ENCODE measurements at regions not wholly inside any gene's neighbourhood (a gene's known extent, or its start where the extent isn't known, plus 50 kb on each side); places are given as distances from the start of the nearest gene placed in this dataset.

- WGBS, 2 donors (ENCODE audit: extremely low coverage in 2 of 2, insufficient read length in 2 of 2, insufficient replicate concordance in 1 of 2): no CpG with 5 or more reads among the region's 7 CpGs
- DNase-seq (ENCODE audit: low spot score): no peak
These were observed 243.3 kb upstream of the COL8A1 start for GRCh38 chr3:99394831-99395778.

DNA sequence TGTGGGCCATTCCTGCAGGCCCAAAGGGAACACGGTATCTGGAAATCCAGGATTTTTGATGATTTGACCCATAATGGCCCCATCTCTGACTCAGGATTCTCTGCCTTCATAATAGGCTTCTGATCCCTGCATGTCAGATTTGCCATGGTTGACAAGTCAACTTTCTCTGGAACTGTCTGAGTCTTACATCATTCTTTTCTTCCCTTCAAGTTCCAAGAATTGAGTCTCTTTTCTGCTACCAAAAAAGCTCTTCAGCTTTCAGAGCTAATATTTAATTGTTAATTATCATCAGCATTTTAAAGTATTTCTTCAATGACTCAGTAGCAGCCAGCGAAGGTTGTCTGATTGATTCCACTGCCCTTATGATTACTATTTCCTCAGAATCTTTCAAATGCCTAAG is 244.4 kb upstream of the COL8A1 start:
- H2AK5ac ChIP-seq (ENCODE audit: low read depth, low read length): no peak overlapping the region
- DNase-seq (ENCODE audit: low spot score): no peak
- no CpG with 5 or more reads among the region's 2 CpGs for WGBS, 2 donors (ENCODE audit: extremely low coverage in 2 of 2, insufficient read length in 2 of 2, insufficient replicate concordance in 1 of 2)

More at GRCh38 chr3:99394831-99395778, 243.3 kb upstream of the COL8A1 start:
- Histone ChIP-seq H2BK120ac (ENCODE audit: low read depth, low read length) (no peak overlapping the region), H2BK15ac (ENCODE audit: low read length) (no peak overlapping the region), H2BK12ac (ENCODE audit: low read length) (no peak overlapping the region), H3K14ac (ENCODE audit: low read length) (no peak overlapping the region), H4K91ac (ENCODE audit: low read depth, low read length, poor library complexity) (no peak overlapping the region), H3K4me3 (ENCODE audit: low read length in 2 of 2) (no peak overlapping the region), H3K18ac (ENCODE audit: low read length) (no peak overlapping the region), H3K27me3 (ENCODE audit: control insufficient read depth in 3 of 3, insufficient read depth in 3 of 3, low read depth in 1 of 3, low read length in 3 of 3) (no peaks in the 10 kb centered on the region), H3K9ac (ENCODE audit: low read depth, low read length, poor library complexity) (no peak overlapping the region), H2AFZ (ENCODE audit: low read length) (no peak overlapping the region), H3K23ac (ENCODE audit: low read depth, low read length, poor library complexity) (no peak overlapping the region), H2BK5ac (ENCODE audit: low read length) (no peak overlapping the region), H3K9me3 (replicated peaks in 1 of 2; ENCODE audit: control insufficient read depth in 2 of 2, insufficient read depth in 1 of 2, low read depth in 1 of 2, low read length in 2 of 2) (peaks cover 3 to 5% of the 10 kb centered on the region in 2 donors), H3K27ac (replicated peaks; ENCODE audit: low read length) (no peak overlapping the region), H3K4ac (ENCODE audit: low read length) (no peak overlapping the region), H4K8ac (ENCODE audit: low read depth, low read length) (no peak overlapping the region), H3K36me3 (replicated peaks in 1 of 2; ENCODE audit: control insufficient read depth in 2 of 2, insufficient read depth in 2 of 2, low read length in 2 of 2) (no peaks in the 10 kb centered on the region), H3K4me2 (ENCODE audit: insufficient read depth, low read length, poor library complexity, severe bottlenecking) (no peak overlapping the region), H3K4me1 (ENCODE audit: control insufficient read depth in 2 of 2, insufficient read depth in 1 of 2, low read depth in 1 of 2, low read length in 2 of 2) (no peaks in the 10 kb centered on the region), H2AK5ac (ENCODE audit: low read depth, low read length) (no peak overlapping the region), H3K79me1 (ENCODE audit: low read depth, low read length) (no peaks in the 10 kb centered on the region)

DNA sequence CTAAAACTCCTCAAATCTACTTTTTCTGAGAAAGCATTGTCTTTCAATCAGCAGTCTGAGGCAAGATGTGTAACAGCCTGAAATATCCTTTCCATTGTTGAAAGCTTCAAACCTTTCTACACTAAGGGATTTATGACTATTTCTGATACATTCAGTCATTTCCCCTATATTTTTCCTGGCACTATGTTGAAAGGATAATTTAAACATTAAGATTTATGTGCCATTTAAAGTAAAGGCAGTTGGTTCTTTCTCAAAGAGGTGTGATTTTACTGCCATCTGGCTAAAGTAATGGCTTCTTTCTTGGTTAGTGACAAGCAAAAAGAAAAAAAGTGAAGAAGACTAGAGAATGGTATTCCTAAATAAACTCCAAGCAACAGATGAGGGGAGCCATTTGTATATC is 249.6 kb upstream of the COL8A1 start:
- H2BK15ac ChIP-seq (ENCODE audit: low read length): no peak overlapping the region
- H3K27ac ChIP-seq (replicated peaks; ENCODE audit: low read length): no peak overlapping the region
- no peak overlapping the region for H2BK12ac ChIP-seq (ENCODE audit: low read length)
- H3K27me3 ChIP-seq (ENCODE audit: control insufficient read depth in 3 of 3, insufficient read depth in 3 of 3, low read depth in 1 of 3, low read length in 3 of 3): no peaks in the 10 kb centered on the region
- no peak overlapping the region for H3K4me3 ChIP-seq (ENCODE audit: low read length in 2 of 2)
- H3K18ac ChIP-seq (ENCODE audit: low read length): no peak overlapping the region
- H2AFZ ChIP-seq (ENCODE audit: low read length): no peak overlapping the region
- no peak overlapping the region for H4K91ac ChIP-seq (ENCODE audit: low read depth, low read length, poor library complexity)
- H3K4ac ChIP-seq (ENCODE audit: low read length): no peak overlapping the region
- H3K79me1 ChIP-seq (ENCODE audit: low read depth, low read length): no peaks in the 10 kb centered on the region
- H3K9ac ChIP-seq (ENCODE audit: low read depth, low read length, poor library complexity): no peak overlapping the region
- H2AK5ac ChIP-seq (ENCODE audit: low read depth, low read length): no peak overlapping the region
- H2BK120ac ChIP-seq (ENCODE audit: low read depth, low read length): no peak overlapping the region
- H3K9me3 ChIP-seq (replicated peaks in 1 of 2; ENCODE audit: control insufficient read depth in 2 of 2, insufficient read depth in 1 of 2, low read depth in 1 of 2, low read length in 2 of 2): no peaks in the 10 kb centered on the region
- no peak overlapping the region for H3K4me2 ChIP-seq (ENCODE audit: insufficient read depth, low read length, poor library complexity, severe bottlenecking)
- H3K4me1 ChIP-seq (ENCODE audit: control insufficient read depth in 2 of 2, insufficient read depth in 1 of 2, low read depth in 1 of 2, low read length in 2 of 2): no peaks in the 10 kb centered on the region
- no peak for DNase-seq (ENCODE audit: low spot score)
- no peaks in the 10 kb centered on the region for H3K36me3 ChIP-seq (replicated peaks in 1 of 2; ENCODE audit: control insufficient read depth in 2 of 2, insufficient read depth in 2 of 2, low read length in 2 of 2)
- H4K8ac ChIP-seq (ENCODE audit: low read depth, low read length): no peak overlapping the region
- no peak overlapping the region for H2BK5ac ChIP-seq (ENCODE audit: low read length)
- no peak overlapping the region for H3K23ac ChIP-seq (ENCODE audit: low read depth, low read length, poor library complexity)
- H3K14ac ChIP-seq (ENCODE audit: low read length): no peak overlapping the region

More for the DNA sequence above, 244.4 kb upstream of the COL8A1 start:
- H3K36me3 ChIP-seq (replicated peaks in 1 of 2; ENCODE audit: control insufficient read depth in 2 of 2, insufficient read depth in 2 of 2, low read length in 2 of 2): no peaks in the 10 kb centered on the region
- no peak overlapping the region for H2BK120ac ChIP-seq (ENCODE audit: low read depth, low read length)
- H3K9ac ChIP-seq (ENCODE audit: low read depth, low read length, poor library complexity): no peak overlapping the region
- H2BK12ac ChIP-seq (ENCODE audit: low read length): no peak overlapping the region
- H2AFZ ChIP-seq (ENCODE audit: low read length): no peak overlapping the region
- no peak overlapping the region for H3K23ac ChIP-seq (ENCODE audit: low read depth, low read length, poor library complexity)
- no peak overlapping the region for H2BK15ac ChIP-seq (ENCODE audit: low read length)
- no peak overlapping the region for H3K18ac ChIP-seq (ENCODE audit: low read length)
- H3K4ac ChIP-seq (ENCODE audit: low read length): no peak overlapping the region
- H4K8ac ChIP-seq (ENCODE audit: low read depth, low read length): no peak overlapping the region
- H4K91ac ChIP-seq (ENCODE audit: low read depth, low read length, poor library complexity): no peak overlapping the region
- no peaks in the 10 kb centered on the region for H3K4me1 ChIP-seq (ENCODE audit: control insufficient read depth in 2 of 2, insufficient read depth in 1 of 2, low read depth in 1 of 2, low read length in 2 of 2)
- H3K4me3 ChIP-seq (ENCODE audit: low read length in 2 of 2): no peak overlapping the region
- no peak overlapping the region for H2BK5ac ChIP-seq (ENCODE audit: low read length)
- no peak overlapping the region for H3K27ac ChIP-seq (replicated peaks; ENCODE audit: low read length)
- no peaks in the 10 kb centered on the region for H3K79me1 ChIP-seq (ENCODE audit: low read depth, low read length)
- no peak overlapping the region for H3K4me2 ChIP-seq (ENCODE audit: insufficient read depth, low read length, poor library complexity, severe bottlenecking)
- H3K27me3 ChIP-seq (ENCODE audit: control insufficient read depth in 3 of 3, insufficient read depth in 3 of 3, low read depth in 1 of 3, low read length in 3 of 3): no peaks in the 10 kb centered on the region
- no peak overlapping the region for H3K14ac ChIP-seq (ENCODE audit: low read length)
- peaks cover 3 to 5% of the 10 kb centered on the region in 2 donors for H3K9me3 ChIP-seq (replicated peaks in 1 of 2; ENCODE audit: control insufficient read depth in 2 of 2, insufficient read depth in 1 of 2, low read depth in 1 of 2, low read length in 2 of 2)

GRCh38 chr3:99384596-99384995 is 253.8 kb upstream of the COL8A1 start:
- no peak overlapping the region for H3K4me3 ChIP-seq (ENCODE audit: low read length in 2 of 2)
- no peak overlapping the region for H2BK5ac ChIP-seq (ENCODE audit: low read length)

More at GRCh38 chr3:99384596-99384995, 253.8 kb upstream of the COL8A1 start:
- H3K27me3 ChIP-seq (ENCODE audit: control insufficient read depth in 3 of 3, insufficient read depth in 3 of 3, low read depth in 1 of 3, low read length in 3 of 3): no peaks in the 10 kb centered on the region
- H2AK5ac ChIP-seq (ENCODE audit: low read depth, low read length): no peak overlapping the region
- no peak overlapping the region for H2BK15ac ChIP-seq (ENCODE audit: low read length)
- H4K8ac ChIP-seq (ENCODE audit: low read depth, low read length): no peak overlapping the region
- DNase-seq (ENCODE audit: low spot score): no peak
- no peak overlapping the region for H3K9ac ChIP-seq (ENCODE audit: low read depth, low read length, poor library complexity)
- H2BK12ac ChIP-seq (ENCODE audit: low read length): no peak overlapping the region
- H3K4ac ChIP-seq (ENCODE audit: low read length): no peak overlapping the region
- no peak overlapping the region for H3K27ac ChIP-seq (replicated peaks; ENCODE audit: low read length)
- no peak overlapping the region for H4K91ac ChIP-seq (ENCODE audit: low read depth, low read length, poor library complexity)
- H2BK120ac ChIP-seq (ENCODE audit: low read depth, low read length): no peak overlapping the region
- H3K4me1 ChIP-seq (ENCODE audit: control insufficient read depth in 2 of 2, insufficient read depth in 1 of 2, low read depth in 1 of 2, low read length in 2 of 2): no peaks in the 10 kb centered on the region
- no peak overlapping the region for H2AFZ ChIP-seq (ENCODE audit: low read length)
- no peaks in the 10 kb centered on the region for H3K9me3 ChIP-seq (replicated peaks in 1 of 2; ENCODE audit: control insufficient read depth in 2 of 2, insufficient read depth in 1 of 2, low read depth in 1 of 2, low read length in 2 of 2)
- no peak overlapping the region for H3K18ac ChIP-seq (ENCODE audit: low read length)
- H3K23ac ChIP-seq (ENCODE audit: low read depth, low read length, poor library complexity): no peak overlapping the region
- H3K36me3 ChIP-seq (replicated peaks in 1 of 2; ENCODE audit: control insufficient read depth in 2 of 2, insufficient read depth in 2 of 2, low read length in 2 of 2): no peaks in the 10 kb centered on the region
- no peak overlapping the region for H3K4me2 ChIP-seq (ENCODE audit: insufficient read depth, low read length, poor library complexity, severe bottlenecking)
- H3K14ac ChIP-seq (ENCODE audit: low read length): no peak overlapping the region
- H3K79me1 ChIP-seq (ENCODE audit: low read depth, low read length): no peaks in the 10 kb centered on the region
